ENCODE measurements at regions not wholly inside any gene's neighbourhood (a gene's known extent, or its start where the extent isn't known, plus 50 kb on each side); places are given as distances from the start of the nearest gene placed in this dataset.
"Not testable (repeated sequence)": the region's sequence is repeated elsewhere in the genome, so short reads cannot be mapped to it uniquely, and the experiment has no call there.

- no peak overlapping the region for H3K4me3 ChIP-seq (ENCODE audit: insufficient read depth, low read depth, low read length, poor library complexity, severe bottlenecking)
- no peaks in the 10 kb centered on the region for H3K9me3 ChIP-seq (ENCODE audit: control insufficient read depth, low read length)
- no peak overlapping the region for H3K27ac ChIP-seq (ENCODE audit: insufficient read depth, low read length, poor library complexity, severe bottlenecking)
- H3K4me1 ChIP-seq (ENCODE audit: control insufficient read depth, insufficient read depth, low read length, poor library complexity, severe bottlenecking) = no peaks in the 10 kb centered on the region
- no peak for DNase-seq
- no peaks in the 10 kb centered on the region for H3K27me3 ChIP-seq (replicated peaks; ENCODE audit: control insufficient read depth, insufficient read depth, low read length, poor library complexity, severe bottlenecking)
- H3K36me3 ChIP-seq (ENCODE audit: control insufficient read depth, insufficient read depth, low read length) = no peaks in the 10 kb centered on the region
Observed at GRCh38 chr20:29878777-29879442, 1378.6 kb upstream of the DEFB115 start.

DNA sequence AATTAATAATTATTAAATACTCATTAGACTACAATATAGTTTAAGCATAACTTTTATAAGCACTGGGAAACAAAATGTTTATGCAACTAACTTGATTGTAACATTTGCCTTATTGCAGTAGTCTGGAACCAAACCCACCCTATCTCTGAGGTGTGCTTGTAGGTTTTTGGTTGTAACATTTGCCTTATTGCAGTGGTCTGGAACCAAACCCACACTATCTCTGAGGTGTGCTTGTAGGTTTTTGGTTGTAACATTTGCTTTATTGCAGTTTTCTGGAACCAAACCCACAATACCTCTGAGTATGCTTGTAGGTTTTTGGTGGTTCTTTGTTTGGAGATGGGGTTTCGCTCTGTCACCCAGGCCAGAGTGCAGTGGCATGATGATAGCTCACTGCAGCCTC is 1376.4 kb upstream of the DEFB115 start:
- H3K4me3 ChIP-seq (ENCODE audit: insufficient read depth, low read depth, low read length, poor library complexity, severe bottlenecking); H3K9me3 ChIP-seq (ENCODE audit: control insufficient read depth, low read length); H3K4me1 ChIP-seq (ENCODE audit: control insufficient read depth, insufficient read depth, low read length, poor library complexity, severe bottlenecking); H3K27me3 ChIP-seq (replicated peaks; ENCODE audit: control insufficient read depth, insufficient read depth, low read length, poor library complexity, severe bottlenecking); H3K36me3 ChIP-seq (ENCODE audit: control insufficient read depth, insufficient read depth, low read length); H3K27ac ChIP-seq (ENCODE audit: insufficient read depth, low read length, poor library complexity, severe bottlenecking); DNase-seq: not testable (repeated sequence)

DNA sequence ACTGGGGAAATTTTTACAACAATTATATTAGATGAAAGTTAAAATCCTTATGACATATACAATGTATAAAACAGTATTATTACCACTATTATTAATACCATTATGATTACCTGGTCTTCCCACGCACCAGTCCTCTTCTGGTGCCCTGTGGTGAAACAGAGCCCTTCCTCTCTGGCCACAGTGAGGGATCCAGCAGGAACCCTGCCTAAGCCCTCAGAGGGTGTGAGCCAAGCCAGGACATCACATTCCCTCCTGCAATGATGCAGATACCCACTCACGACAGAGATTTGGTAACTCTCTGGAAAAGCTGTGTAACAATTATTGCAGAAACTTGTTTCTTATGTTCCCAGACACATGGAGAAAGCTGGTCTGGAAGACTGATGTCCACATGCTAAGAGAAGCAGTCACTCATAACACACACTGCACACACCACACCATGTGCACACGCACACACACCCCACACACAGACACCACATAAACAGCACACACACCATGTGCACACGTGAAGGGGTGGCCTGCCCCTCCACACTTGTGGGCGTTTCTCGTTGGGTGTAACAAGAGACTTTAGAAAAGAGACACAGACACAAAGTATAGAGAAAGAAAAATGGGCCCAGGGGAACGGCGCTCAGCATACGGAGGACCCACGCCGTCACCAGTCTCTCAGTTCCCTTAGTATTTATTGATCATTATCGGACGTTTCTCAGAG is 1373.8 kb upstream of the DEFB115 start:
- not testable (repeated sequence) for H3K4me1 ChIP-seq (ENCODE audit: control insufficient read depth, insufficient read depth, low read length, poor library complexity, severe bottlenecking); H3K27ac ChIP-seq (ENCODE audit: insufficient read depth, low read length, poor library complexity, severe bottlenecking); DNase-seq; H3K27me3 ChIP-seq (replicated peaks; ENCODE audit: control insufficient read depth, insufficient read depth, low read length, poor library complexity, severe bottlenecking); H3K4me3 ChIP-seq (ENCODE audit: insufficient read depth, low read depth, low read length, poor library complexity, severe bottlenecking); H3K36me3 ChIP-seq (ENCODE audit: control insufficient read depth, insufficient read depth, low read length); H3K9me3 ChIP-seq (ENCODE audit: control insufficient read depth, low read length)

GRCh38 chr20:29884322-29884721 is 1373.1 kb upstream of the DEFB115 start:
- H3K4me3 ChIP-seq (ENCODE audit: insufficient read depth, low read depth, low read length, poor library complexity, severe bottlenecking) = not testable (repeated sequence)

DNA sequence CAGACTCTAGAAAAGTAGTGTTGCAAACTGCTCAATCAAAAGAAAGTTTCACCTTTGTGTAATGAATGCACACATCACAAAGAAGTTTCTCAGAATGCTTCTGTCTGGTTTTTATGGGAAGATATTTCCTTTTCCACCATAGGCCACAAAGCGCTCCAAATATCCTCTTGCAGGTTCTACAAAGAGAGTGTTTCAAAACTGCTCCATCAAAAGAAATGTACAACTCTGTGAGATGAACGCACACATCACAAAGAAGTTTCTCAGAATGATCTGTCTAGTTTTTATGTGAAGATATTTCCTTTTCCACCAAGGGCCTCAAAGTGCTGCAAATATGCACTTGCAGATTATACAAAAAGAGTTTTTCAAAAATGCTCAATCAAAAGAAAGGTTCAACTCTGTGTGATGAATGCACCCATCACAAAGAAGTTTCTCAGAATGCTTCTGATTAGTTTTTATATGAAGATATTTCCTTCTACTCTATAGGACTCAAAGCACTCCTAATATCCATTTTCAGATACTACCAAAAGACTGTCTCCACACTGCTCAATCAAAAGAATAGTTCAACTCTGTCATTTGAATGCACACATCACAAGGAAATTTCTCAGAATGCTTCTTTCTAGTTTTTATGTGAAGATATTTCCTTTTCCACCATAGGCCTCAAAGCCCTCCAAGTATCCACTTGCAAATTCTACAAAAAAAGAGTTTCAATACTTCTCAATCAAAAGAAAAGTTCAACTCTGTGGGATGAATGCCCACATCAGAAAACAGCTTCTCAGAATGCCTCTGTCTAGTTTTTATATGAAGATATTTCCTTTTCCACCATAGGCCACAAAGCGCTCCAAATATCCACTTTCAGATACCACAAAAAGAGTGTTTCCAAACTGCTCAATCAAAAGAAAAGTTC is 1371.9 kb upstream of the DEFB115 start:
- not testable (repeated sequence) for H3K27me3 ChIP-seq (replicated peaks; ENCODE audit: control insufficient read depth, insufficient read depth, low read length, poor library complexity, severe bottlenecking); H3K27ac ChIP-seq (ENCODE audit: insufficient read depth, low read length, poor library complexity, severe bottlenecking); DNase-seq; H3K4me1 ChIP-seq (ENCODE audit: control insufficient read depth, insufficient read depth, low read length, poor library complexity, severe bottlenecking); H3K4me3 ChIP-seq (ENCODE audit: insufficient read depth, low read depth, low read length, poor library complexity, severe bottlenecking); H3K9me3 ChIP-seq (ENCODE audit: control insufficient read depth, low read length); H3K36me3 ChIP-seq (ENCODE audit: control insufficient read depth, insufficient read depth, low read length)

More at GRCh38 chr20:29884322-29884721, 1373.1 kb upstream of the DEFB115 start:
- not testable (repeated sequence) for H3K36me3 ChIP-seq (ENCODE audit: control insufficient read depth, insufficient read depth, low read length); DNase-seq; H3K9me3 ChIP-seq (ENCODE audit: control insufficient read depth, low read length); H3K27me3 ChIP-seq (replicated peaks; ENCODE audit: control insufficient read depth, insufficient read depth, low read length, poor library complexity, severe bottlenecking); H3K4me1 ChIP-seq (ENCODE audit: control insufficient read depth, insufficient read depth, low read length, poor library complexity, severe bottlenecking); H3K27ac ChIP-seq (ENCODE audit: insufficient read depth, low read length, poor library complexity, severe bottlenecking)

DNA sequence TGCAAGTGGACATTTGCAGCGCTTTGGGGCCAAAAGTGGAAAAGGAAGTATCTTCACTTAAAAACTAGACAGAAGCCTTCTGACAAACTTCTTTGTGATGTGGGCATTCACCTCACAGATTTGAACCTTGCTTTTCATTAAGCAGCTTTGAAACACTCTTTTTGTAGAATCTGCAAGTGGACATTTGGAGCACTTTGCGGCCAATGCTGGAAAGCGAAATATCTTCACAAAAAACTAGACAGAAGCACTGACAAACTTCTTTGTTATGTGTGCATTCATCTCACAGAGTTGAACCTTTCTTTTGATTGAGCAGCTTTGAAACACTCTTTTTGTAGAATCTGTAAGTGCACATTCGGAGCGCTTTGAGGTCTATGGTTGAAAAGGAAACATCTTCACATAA is 1365.9 kb upstream of the DEFB115 start:
- DNase-seq = not testable (repeated sequence)

More for the DNA sequence above, 1365.9 kb upstream of the DEFB115 start:
- H3K9me3 ChIP-seq (ENCODE audit: control insufficient read depth, low read length); H3K27me3 ChIP-seq (replicated peaks; ENCODE audit: control insufficient read depth, insufficient read depth, low read length, poor library complexity, severe bottlenecking); H3K36me3 ChIP-seq (ENCODE audit: control insufficient read depth, insufficient read depth, low read length); H3K4me3 ChIP-seq (ENCODE audit: insufficient read depth, low read depth, low read length, poor library complexity, severe bottlenecking); H3K27ac ChIP-seq (ENCODE audit: insufficient read depth, low read length, poor library complexity, severe bottlenecking); H3K4me1 ChIP-seq (ENCODE audit: control insufficient read depth, insufficient read depth, low read length, poor library complexity, severe bottlenecking): not testable (repeated sequence)
